GM12874 (cell line): ENCODE measurements at regions not wholly inside any gene's neighbourhood (a gene's known extent, or its start where the extent isn't known, plus 50 kb on each side); places are given as distances from the start of the nearest gene placed in this dataset.

Experiments used
- CTCF ChIP-seq: IDR thresholded peaks from 2 replicates; pipeline ENCODE4 v1.5.1; 2011; ENCODE audit warnings: low read depth, mild to moderate bottlenecking, control low read depth, low read length, moderate library complexity; ENCODE audit not compliant: insufficient read depth

- no peak for TF ChIP-seq CTCF
These were observed 699.2 kb upstream of the RBFOX1 start for GRCh38 chr16:6633456-6633855.

GRCh38 chr16:6629110-6629509, 703.5 kb upstream of the RBFOX1 start:
- no peak for TF ChIP-seq CTCF

- TF ChIP-seq CTCF = no peak
These were observed 707.0 kb upstream of the RBFOX1 start for GRCh38 chr16:6625606-6626005.

- no peak for TF ChIP-seq CTCF
These were observed 713.8 kb upstream of the RBFOX1 start for GRCh38 chr16:6618874-6619273.

GRCh38 chr16:6616746-6617145, 715.9 kb upstream of the RBFOX1 start:
- no peak for TF ChIP-seq CTCF

- TF ChIP-seq CTCF = no peak
These were observed 717.0 kb upstream of the RBFOX1 start for GRCh38 chr16:6615636-6616035.

- TF ChIP-seq CTCF = no peak
These were observed 721.1 kb upstream of the RBFOX1 start for GRCh38 chr16:6611535-6611934.

- no peak for TF ChIP-seq CTCF
These were observed 727.2 kb upstream of the RBFOX1 start for GRCh38 chr16:6605490-6605889.
